CD14-positive monocyte (primary cell): ENCODE measurements at regions not wholly inside any gene's neighbourhood (a gene's known extent, or its start where the extent isn't known, plus 50 kb on each side); places are given as distances from the start of the nearest gene placed in this dataset.

Experiments used
- DNase-seq, 3 donors: peaks; one replicate each; pipeline ENCODE4 v3.0.0-alpha.2; 2011 to 2022
- H2AFZ ChIP-seq: 2 replicates; pipeline ENCODE4 v1.6.0; 2012; ENCODE audit warnings: mild to moderate bottlenecking, low read depth, low read length, inconsistent platforms; ENCODE audit not compliant: insufficient read depth, poor library complexity, severe bottlenecking
- H3K27ac ChIP-seq, 2 donors: 1 replicate in 1 of 2; 2 replicates in 1 of 2; pipeline ENCODE4 v1.5.1; 2012 to 2013; ENCODE audit warnings: low read length in 2 of 2, control low read depth in 1 of 2, inconsistent platforms in 1 of 2, low read depth in 1 of 2, mild to moderate bottlenecking in 1 of 2
- H3K27me3 ChIP-seq, 2 donors: one replicate each; pipeline versions ENCODE4 v1.6.0 to v1.6.1; 2011 to 2013; ENCODE audit warnings: low read length in 2 of 2; ENCODE audit not compliant: control insufficient read depth in 2 of 2, insufficient read depth in 2 of 2
- H3K36me3 ChIP-seq, 2 donors: replicated peaks in 1 of 2; 1 replicate in 1 of 2; 2 replicates in 1 of 2; pipeline versions ENCODE4 v1.5.1 to v1.6.1; 2012 to 2013; ENCODE audit warnings: low read length in 2 of 2, control low read depth in 1 of 2, inconsistent platforms in 1 of 2, mild to moderate bottlenecking in 1 of 2; ENCODE audit not compliant: insufficient read depth in 2 of 2, control insufficient read depth in 1 of 2
- H3K4me1 ChIP-seq, 2 donors: 1 replicate in 1 of 2; 2 replicates in 1 of 2; pipeline versions ENCODE4 v1.5.1 to v1.6.1; 2012 to 2013; ENCODE audit warnings: low read length in 2 of 2, control low read depth in 1 of 2, inconsistent platforms in 1 of 2, mild to moderate bottlenecking in 1 of 2, moderate library complexity in 1 of 2; ENCODE audit not compliant: insufficient read depth in 2 of 2, control insufficient read depth in 1 of 2
- H3K4me2 ChIP-seq: replicated peaks from 2 replicates; pipeline ENCODE3; 2012; ENCODE audit warnings: low read length, moderate library complexity, mild to moderate bottlenecking; ENCODE audit not compliant: poor library complexity, severe bottlenecking; ENCODE audit errors: extremely low read depth
- H3K4me3 ChIP-seq, 3 experiments: fragments of 200-600 bp in 1 of 3; sonication (generic) in 1 of 3; replicated peaks in 1 of 3; 1 replicate in 2 of 3; 2 replicates in 1 of 3; pipeline ENCODE4 v1.5.1; 2011 to 2013; ENCODE audit warnings: low read length in 3 of 3, mild to moderate bottlenecking in 3 of 3, control low read depth in 2 of 3, low read depth in 2 of 3, inconsistent platforms in 1 of 3, moderate library complexity in 1 of 3
- H3K79me2 ChIP-seq: 2 replicates; pipeline ENCODE4 v1.6.0; 2012; ENCODE audit warnings: mild to moderate bottlenecking, control low read depth, inconsistent platforms, low read length, moderate library complexity; ENCODE audit not compliant: insufficient read depth
- H3K9ac ChIP-seq: 2 replicates; pipeline ENCODE4 v1.6.0; 2017; ENCODE audit warnings: low read length, mild to moderate bottlenecking; ENCODE audit not compliant: insufficient read depth, poor library complexity, severe bottlenecking
- H3K9me3 ChIP-seq, 2 donors: replicated peaks in 1 of 2; 1 replicate in 1 of 2; 2 replicates in 1 of 2; pipeline versions ENCODE4 v1.5.1 to v1.6.1; 2012 to 2013; ENCODE audit warnings: low read length in 2 of 2, control low read depth in 1 of 2; ENCODE audit not compliant: control insufficient read depth in 1 of 2, insufficient read depth in 1 of 2
- H4K20me1 ChIP-seq: 2 replicates; pipeline ENCODE4 v1.6.0; 2012; ENCODE audit warnings: mild to moderate bottlenecking, low read length, control low read depth, moderate library complexity; ENCODE audit not compliant: insufficient read depth
- H3K27ac Mint-ChIP-seq, 7 donors: one replicate each; pipeline ENCODE4 v1.8.0; 2020; ENCODE audit warnings: mild to moderate bottlenecking in 7 of 7, mixed read lengths in 7 of 7, moderate library complexity in 6 of 7, inconsistent platforms in 2 of 7
- H3K27me3 Mint-ChIP-seq, 3 donors: one replicate each; pipeline ENCODE4 v1.8.0; 2021 to 2022; ENCODE audit warnings: low read depth in 3 of 3, mild to moderate bottlenecking in 3 of 3, mixed read lengths in 3 of 3, moderate library complexity in 3 of 3, inconsistent platforms in 1 of 3
- H3K36me3 Mint-ChIP-seq, 2 donors: one replicate each; pipeline ENCODE4 v1.8.0; 2020; ENCODE audit warnings: mixed read lengths in 2 of 2, inconsistent platforms in 1 of 2, mild to moderate bottlenecking in 1 of 2
- H3K4me1 Mint-ChIP-seq: one replicate; pipeline ENCODE4 v1.8.0; 2020; ENCODE audit warnings: mild to moderate bottlenecking, mixed read lengths
- H3K4me3 Mint-ChIP-seq, 2 donors: one replicate each; pipeline ENCODE4 v1.8.0; 2020; ENCODE audit warnings: mild to moderate bottlenecking in 2 of 2, mixed read lengths in 2 of 2, moderate library complexity in 1 of 2
- H3K9me3 Mint-ChIP-seq, 7 donors: one replicate each; pipeline ENCODE4 v1.8.0; 2020 to 2022; ENCODE audit warnings: mixed read lengths in 7 of 7, mild to moderate bottlenecking in 6 of 7, moderate library complexity in 6 of 7, inconsistent platforms in 2 of 7
- WGBS: methylation state at CpG from one replicate; pipeline ENCODE4 v1.1.5; 2013; ENCODE audit warnings: missing lambda C conversion rate; ENCODE audit not compliant: insufficient coverage; 5-methylcytosine and 5-hydroxymethylcytosine counted together
- intact Hi-C, 2 donors: fragments of 100-400 bp; cut with micrococcal nuclease; formaldehyde crosslinking; loops; one replicate each; pipeline versions ENCODE4 v1.15.0 to v1.15.1; 2023
- TF ChIP-seq, protein P1 (sequence below): fragments of 200-600 bp; IDR thresholded peaks from one replicate; pipeline ENCODE4 v1.8.0; 2022; ENCODE audit warnings: antibody characterized with exemption, mild to moderate bottlenecking

DNA sequence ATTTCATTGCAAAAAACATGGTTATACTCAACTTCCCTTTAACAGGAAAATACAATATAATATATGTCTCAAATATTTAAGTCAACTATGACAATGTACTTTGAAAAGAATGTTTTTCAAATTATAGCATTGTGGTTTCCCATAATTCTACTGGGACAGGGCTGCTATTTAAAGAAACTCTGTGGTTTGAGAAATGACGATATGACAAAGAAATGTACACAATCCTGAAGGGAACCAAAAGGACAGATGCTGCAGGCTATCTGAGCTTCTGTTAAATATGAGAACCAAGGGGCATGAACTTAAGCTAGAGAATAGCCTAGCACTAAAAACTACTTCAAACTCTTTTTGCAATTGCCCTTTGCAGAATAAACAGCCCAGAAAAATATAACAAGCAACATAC lies 415.9 kb downstream of the GRB14 start:
- Mint-ChIP-seq H3K4me3 (no peak overlapping the region), H3K27me3 (no peaks in the 10 kb centered on the region), H3K27ac (no peak overlapping the region), H3K9me3 (peaks cover 0 to 4% (median 2%) of the 10 kb centered on the region in 7 donors), H3K36me3 (no peaks in the 10 kb centered on the region), H3K4me1 (no peaks in the 10 kb centered on the region)
- intact Hi-C loops = no loop called here
- H3K27ac ChIP-seq = no peak overlapping the region
- no peaks in the 10 kb centered on the region for H3K36me3 ChIP-seq
- H3K79me2 ChIP-seq = no peaks in the 10 kb centered on the region
- no peak overlapping the region for H3K4me3 ChIP-seq
- H2AFZ ChIP-seq = no peak overlapping the region
- H3K4me2 ChIP-seq = no peak overlapping the region
- H3K9ac ChIP-seq = no peak overlapping the region
- no peaks in the 10 kb centered on the region for H3K27me3 ChIP-seq
- TF ChIP-seq, protein P1, sequence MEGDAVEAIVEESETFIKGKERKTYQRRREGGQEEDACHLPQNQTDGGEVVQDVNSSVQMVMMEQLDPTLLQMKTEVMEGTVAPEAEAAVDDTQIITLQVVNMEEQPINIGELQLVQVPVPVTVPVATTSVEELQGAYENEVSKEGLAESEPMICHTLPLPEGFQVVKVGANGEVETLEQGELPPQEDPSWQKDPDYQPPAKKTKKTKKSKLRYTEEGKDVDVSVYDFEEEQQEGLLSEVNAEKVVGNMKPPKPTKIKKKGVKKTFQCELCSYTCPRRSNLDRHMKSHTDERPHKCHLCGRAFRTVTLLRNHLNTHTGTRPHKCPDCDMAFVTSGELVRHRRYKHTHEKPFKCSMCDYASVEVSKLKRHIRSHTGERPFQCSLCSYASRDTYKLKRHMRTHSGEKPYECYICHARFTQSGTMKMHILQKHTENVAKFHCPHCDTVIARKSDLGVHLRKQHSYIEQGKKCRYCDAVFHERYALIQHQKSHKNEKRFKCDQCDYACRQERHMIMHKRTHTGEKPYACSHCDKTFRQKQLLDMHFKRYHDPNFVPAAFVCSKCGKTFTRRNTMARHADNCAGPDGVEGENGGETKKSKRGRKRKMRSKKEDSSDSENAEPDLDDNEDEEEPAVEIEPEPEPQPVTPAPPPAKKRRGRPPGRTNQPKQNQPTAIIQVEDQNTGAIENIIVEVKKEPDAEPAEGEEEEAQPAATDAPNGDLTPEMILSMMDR = no peak
- 0% methylated on average over 1 of the region's 1 CpG for WGBS
- H4K20me1 ChIP-seq = no peaks in the 10 kb centered on the region
- no peaks in the 10 kb centered on the region for H3K9me3 ChIP-seq
- DNase-seq = no peak
- H3K4me1 ChIP-seq = no peaks in the 10 kb centered on the region

GRCh38 chr2:164203131-164203530 lies 418.2 kb downstream of the GRB14 start:
- no peaks in the 10 kb centered on the region for H3K27me3 ChIP-seq
- H3K9me3 Mint-ChIP-seq = peaks cover 0 to 3% (median 0%) of the 10 kb centered on the region in 7 donors
- H3K9me3 ChIP-seq = no peaks in the 10 kb centered on the region
- no CpG with 5 or more reads among the region's 3 CpGs for WGBS
- intact Hi-C loops = no loop called here
- H3K79me2 ChIP-seq = no peaks in the 10 kb centered on the region
- H2AFZ ChIP-seq = no peak overlapping the region
- no peaks in the 10 kb centered on the region for H4K20me1 ChIP-seq
- H3K9ac ChIP-seq = no peak overlapping the region
- no peaks in the 10 kb centered on the region for H3K4me1 ChIP-seq
- no peaks in the 10 kb centered on the region for H3K36me3 ChIP-seq
- no peak overlapping the region for H3K27ac Mint-ChIP-seq
- no peak for DNase-seq
- no peak overlapping the region for H3K4me3 ChIP-seq
- no peaks in the 10 kb centered on the region for H3K27me3 Mint-ChIP-seq
- no peak overlapping the region for H3K4me2 ChIP-seq
- H3K27ac ChIP-seq = no peak overlapping the region
- H3K36me3 Mint-ChIP-seq = no peaks in the 10 kb centered on the region
- no peak overlapping the region for H3K4me3 Mint-ChIP-seq
- H3K4me1 Mint-ChIP-seq = no peaks in the 10 kb centered on the region
- TF ChIP-seq, protein P1 = no peak
